ENCODE measurements at regions not wholly inside any gene's neighbourhood (a gene's known extent, or its start where the extent isn't known, plus 50 kb on each side); places are given as distances from the start of the nearest gene placed in this dataset.

GRCh38 chr1:79604490-79605198 lies 598.1 kb upstream of the ADGRL4 start:
- H3K27me3 ChIP-seq = no peaks in the 10 kb centered on the region
- no peaks in the 10 kb centered on the region for H3K9me3 ChIP-seq
- H3K27ac ChIP-seq = no peak overlapping the region
- WGBS (ENCODE audit: insufficient coverage, low coverage, low lambda C conversion rate, missing lambda C conversion rate) = 34% methylated on average over 9 of the region's 9 CpGs
- intact Hi-C loops (cut with DNase I) = no loop called here
- H3K4me3 ChIP-seq = no peak overlapping the region
- DNase-seq (no peak), ATAC-seq (no peak)
- no peak for TF ChIP-seq POLR2A (IDR thresholded peaks at IDR 0.05)
- TF ChIP-seq CTCF (IDR thresholded peaks at IDR 0.05) = no peak
- H3K4me1 ChIP-seq = no peaks in the 10 kb centered on the region
- no peaks in the 10 kb centered on the region for H3K36me3 ChIP-seq

GRCh38 chr1:79603843-79604242 lies 597.3 kb upstream of the ADGRL4 start:
- no peaks in the 10 kb centered on the region for H3K4me1 ChIP-seq
- DNase-seq = no peak
- H3K27me3 ChIP-seq = no peaks in the 10 kb centered on the region
- no peak for TF ChIP-seq CTCF (IDR thresholded peaks at IDR 0.05)
- no peak for TF ChIP-seq POLR2A (IDR thresholded peaks at IDR 0.05)
- no peak overlapping the region for H3K4me3 ChIP-seq
- ATAC-seq = no peak
- 73% methylated on average over 2 of the region's 2 CpGs for WGBS (ENCODE audit: insufficient coverage, low coverage, low lambda C conversion rate, missing lambda C conversion rate)
- intact Hi-C loops (cut with DNase I) = no loop called here
- no peaks in the 10 kb centered on the region for H3K9me3 ChIP-seq
- no peaks in the 10 kb centered on the region for H3K36me3 ChIP-seq
- H3K27ac ChIP-seq = no peak overlapping the region

- ATAC-seq (no peak), DNase-seq (no peak)
- 63% methylated on average over 2 of the region's 2 CpGs for WGBS (ENCODE audit: insufficient coverage, low coverage, low lambda C conversion rate, missing lambda C conversion rate)
- H3K4me1 ChIP-seq = no peaks in the 10 kb centered on the region
- intact Hi-C loops (cut with DNase I) = no loop called here
- H3K4me3 ChIP-seq = no peak overlapping the region
- no peaks in the 10 kb centered on the region for H3K27me3 ChIP-seq
- no peaks in the 10 kb centered on the region for H3K9me3 ChIP-seq
- H3K27ac ChIP-seq = no peak overlapping the region
- TF ChIP-seq CTCF (IDR thresholded peaks at IDR 0.05) (no peak), POLR2A (IDR thresholded peaks at IDR 0.05) (no peak)
- H3K36me3 ChIP-seq = no peaks in the 10 kb centered on the region
Measured at GRCh38 chr1:79599257-79599656, 592.7 kb upstream of the ADGRL4 start.

- ATAC-seq = no peak
- no peaks in the 10 kb centered on the region for H3K36me3 ChIP-seq
- no peak overlapping the region for H3K27ac ChIP-seq
- no peak overlapping the region for H3K4me3 ChIP-seq
- TF ChIP-seq POLR2A (IDR thresholded peaks at IDR 0.05) = no peak
- no peak for TF ChIP-seq CTCF (IDR thresholded peaks at IDR 0.05)
- WGBS (ENCODE audit: insufficient coverage, low coverage, low lambda C conversion rate, missing lambda C conversion rate) = 80% methylated on average over 1 of the region's 1 CpG
- DNase-seq = no peak
- H3K4me1 ChIP-seq = no peaks in the 10 kb centered on the region
- no peaks in the 10 kb centered on the region for H3K27me3 ChIP-seq
- H3K9me3 ChIP-seq = no peaks in the 10 kb centered on the region
- intact Hi-C loops (cut with DNase I) = no loop called here
Measured at GRCh38 chr1:79595931-79596330, 589.4 kb upstream of the ADGRL4 start.

Data from right lobe of liver (tissue), 6 donors.